Keratinocyte (primary cell): ENCODE measurements at regions not wholly inside any gene's neighbourhood (a gene's known extent, or its start where the extent isn't known, plus 50 kb on each side); places are given as distances from the start of the nearest gene placed in this dataset.

ENCODE experiments used
- EZH2 ChIP-seq: IDR thresholded peaks from one replicate; pipeline ENCODE4 v1.6.1; 2012; ENCODE audit warnings: inconsistent platforms, mild to moderate bottlenecking, low read length, moderate library complexity
- TF ChIP-seq, protein P1 (sequence below), 3 experiments: IDR thresholded peaks in 1 of 3; conservative IDR thresholded peaks in 1 of 3; optimal IDR thresholded peaks in 1 of 3; 2 replicates in 2 of 3; 3 replicates in 1 of 3; pipeline versions ENCODE3 to v1.5.1; 2011; ENCODE audit warnings: low read length in 3 of 3, mild to moderate bottlenecking in 3 of 3, moderate library complexity in 2 of 3, control low read depth in 1 of 3, inconsistent platforms in 1 of 3; ENCODE audit not compliant: insufficient read depth in 2 of 3; ENCODE audit errors: extremely low read depth in 1 of 3

GRCh38 chr17:33848433-33848832, 406.7 kb upstream of the CCL2 start:
- TF ChIP-seq, protein P1, sequence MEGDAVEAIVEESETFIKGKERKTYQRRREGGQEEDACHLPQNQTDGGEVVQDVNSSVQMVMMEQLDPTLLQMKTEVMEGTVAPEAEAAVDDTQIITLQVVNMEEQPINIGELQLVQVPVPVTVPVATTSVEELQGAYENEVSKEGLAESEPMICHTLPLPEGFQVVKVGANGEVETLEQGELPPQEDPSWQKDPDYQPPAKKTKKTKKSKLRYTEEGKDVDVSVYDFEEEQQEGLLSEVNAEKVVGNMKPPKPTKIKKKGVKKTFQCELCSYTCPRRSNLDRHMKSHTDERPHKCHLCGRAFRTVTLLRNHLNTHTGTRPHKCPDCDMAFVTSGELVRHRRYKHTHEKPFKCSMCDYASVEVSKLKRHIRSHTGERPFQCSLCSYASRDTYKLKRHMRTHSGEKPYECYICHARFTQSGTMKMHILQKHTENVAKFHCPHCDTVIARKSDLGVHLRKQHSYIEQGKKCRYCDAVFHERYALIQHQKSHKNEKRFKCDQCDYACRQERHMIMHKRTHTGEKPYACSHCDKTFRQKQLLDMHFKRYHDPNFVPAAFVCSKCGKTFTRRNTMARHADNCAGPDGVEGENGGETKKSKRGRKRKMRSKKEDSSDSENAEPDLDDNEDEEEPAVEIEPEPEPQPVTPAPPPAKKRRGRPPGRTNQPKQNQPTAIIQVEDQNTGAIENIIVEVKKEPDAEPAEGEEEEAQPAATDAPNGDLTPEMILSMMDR (optimal IDR thresholded peaks at IDR 0.05 in 1 of 3, IDR thresholded peaks at IDR 0.05 in 1 of 3, conservative IDR thresholded peaks at IDR 0.05 in 1 of 3; ENCODE audit: extremely low read depth in 1 of 3, insufficient read depth in 2 of 3, low read length in 3 of 3) = no peak
- TF ChIP-seq EZH2 = no peak
